Activated CD8-positive, alpha-beta T cell treated with anti-CD3 and anti-CD28 coated beads, Interleukin-2, amount 10 ng/mL, durations not matched to agents 7 days and 5 days (primary cell): ENCODE measurements at regions not wholly inside any gene's neighbourhood (a gene's known extent, or its start where the extent isn't known, plus 50 kb on each side); places are given as distances from the start of the nearest gene placed in this dataset.

Source experiments
- ATAC-seq: fragments of 150-1000 bp; cut with Tn5 transposase; one replicate; pipeline ENCODE4 v1.10.0; 2021; ENCODE audit warnings: moderate library complexity
- CTCF ChIA-PET: fragments of 350-600 bp; sonication (Branson Sonifier 250); formaldehyde crosslinking; loops from one replicate; lab custom pipeline; 2021; ENCODE audit warnings: antibody characterized with exemption; lab: Charles Lee
- POLR2A ChIA-PET: fragments of 350-600 bp; sonication (Branson Sonifier 250); formaldehyde crosslinking; loops from one replicate; lab custom pipeline; 2021; ENCODE audit warnings: antibody characterized with exemption; lab: Charles Lee
- DNase-seq: peaks from one replicate; pipeline ENCODE4 v3.0.0-alpha.2; 2020
- H3K27ac Mint-ChIP-seq: one replicate; pipeline ENCODE4 v1.8.0; 2021; ENCODE audit warnings: mild to moderate bottlenecking, mixed read lengths
- H3K27me3 Mint-ChIP-seq: one replicate; pipeline ENCODE4 v1.8.0; 2021; ENCODE audit warnings: low read depth, mixed read lengths
- H3K36me3 Mint-ChIP-seq: one replicate; pipeline ENCODE4 v1.8.0; 2021; ENCODE audit warnings: low read depth, mixed read lengths
- H3K4me1 Mint-ChIP-seq: one replicate; pipeline ENCODE4 v1.8.0; 2021; ENCODE audit warnings: low read depth, mixed read lengths
- H3K4me3 Mint-ChIP-seq: one replicate; pipeline ENCODE4 v1.8.0; 2021; ENCODE audit warnings: mild to moderate bottlenecking, mixed read lengths
- H3K9me3 Mint-ChIP-seq: one replicate; pipeline ENCODE4 v1.8.0; 2022; ENCODE audit warnings: mixed read lengths; ENCODE audit not compliant: insufficient read depth

GRCh38 chr9:20023210-20023905, 234.5 kb upstream of the SLC24A2 start:
- no peak overlapping the region for H3K4me3 Mint-ChIP-seq
- no peaks in the 10 kb centered on the region for H3K27me3 Mint-ChIP-seq
- POLR2A ChIA-PET = no interaction called here
- H3K36me3 Mint-ChIP-seq = peaks cover 3% of the 10 kb centered on the region
- no peaks in the 10 kb centered on the region for H3K9me3 Mint-ChIP-seq
- CTCF ChIA-PET = no interaction called here
- ATAC-seq (no peak), DNase-seq (no peak)
- no peak overlapping the region for H3K27ac Mint-ChIP-seq
- H3K4me1 Mint-ChIP-seq = no peaks in the 10 kb centered on the region

- no peak for ATAC-seq
- peaks cover 7% of the 10 kb centered on the region for H3K36me3 Mint-ChIP-seq
- CTCF ChIA-PET = no interaction called here
- H3K9me3 Mint-ChIP-seq = no peaks in the 10 kb centered on the region
- peaks cover 4% of the 10 kb centered on the region for H3K4me1 Mint-ChIP-seq
- no peak overlapping the region for H3K27ac Mint-ChIP-seq
- H3K27me3 Mint-ChIP-seq = no peaks in the 10 kb centered on the region
- H3K4me3 Mint-ChIP-seq = no peak overlapping the region
- no peak for DNase-seq
- POLR2A ChIA-PET = no interaction called here
Observed at GRCh38 chr9:20022410-20022809, 233.6 kb upstream of the SLC24A2 start.

- CTCF ChIA-PET = interaction anchor here (2.2 kb wide), 1 partner anchor 70 kb away, joined by 15 read pairs; no protein-coding TSS in a partner anchor
- ATAC-seq = peak; percentile 49
- POLR2A ChIA-PET = interaction anchor here (0.7 kb wide), 1 partner anchor 9 kb away, joined by 4 read pairs; no protein-coding TSS in a partner anchor
- H3K27me3 Mint-ChIP-seq = no peaks in the 10 kb centered on the region
- H3K36me3 Mint-ChIP-seq = peaks cover 30% of the 10 kb centered on the region
- peak overlapping the region; percentile 60 for H3K27ac Mint-ChIP-seq
- H3K9me3 Mint-ChIP-seq = peaks cover 23% of the 10 kb centered on the region
- DNase-seq = peak; percentile 34
- no peak overlapping the region for H3K4me3 Mint-ChIP-seq
- H3K4me1 Mint-ChIP-seq = peaks cover 33% of the 10 kb centered on the region
Observed at GRCh38 chr9:20016611-20017010, 227.8 kb upstream of the SLC24A2 start.

GRCh38 chr9:20015427-20015931, 226.6 kb upstream of the SLC24A2 start:
- ATAC-seq (peak; percentile 57), DNase-seq (peak; percentile 39)
- H3K27me3 Mint-ChIP-seq = no peaks in the 10 kb centered on the region
- CTCF ChIA-PET = interaction anchor here (0.7 to 2.2 kb wide), 9 partner anchors 10 to 359 kb away, joined by 3 to 15 read pairs (median 3); no protein-coding TSS in a partner anchor
- peaks cover 29% of the 10 kb centered on the region for H3K9me3 Mint-ChIP-seq
- H3K27ac Mint-ChIP-seq = peak overlapping the region; percentile 90
- POLR2A ChIA-PET = interaction anchor here (2.0 kb wide), 1 partner anchor 607 kb away, joined by 7 read pairs; the partner anchor contains the start of gene MLLT3
- no peak overlapping the region for H3K4me3 Mint-ChIP-seq
- H3K4me1 Mint-ChIP-seq = peaks cover 33% of the 10 kb centered on the region
- H3K36me3 Mint-ChIP-seq = peaks cover 36% of the 10 kb centered on the region

- ChIA-PET CTCF (interaction anchor here (1.0 kb wide), 1 partner anchor 67 kb away, joined by 3 read pairs; no protein-coding TSS in a partner anchor), POLR2A (interaction anchor here (2.0 kb wide), 1 partner anchor 608 kb away, joined by 7 read pairs; the partner anchor contains the start of gene MLLT3)
- no peak overlapping the region for H3K4me3 Mint-ChIP-seq
Observed at GRCh38 chr9:20014168-20014567, 225.3 kb upstream of the SLC24A2 start.

GRCh38 chr9:20012232-20012631, 223.4 kb upstream of the SLC24A2 start:
- DNase-seq (no peak), ATAC-seq (no peak)
- ChIA-PET POLR2A (no interaction called here), CTCF (no interaction called here)
- H3K4me1 Mint-ChIP-seq = peaks cover 40% of the 10 kb centered on the region
- no peak overlapping the region for H3K27ac Mint-ChIP-seq
- peaks cover 32% of the 10 kb centered on the region for H3K36me3 Mint-ChIP-seq
- H3K4me3 Mint-ChIP-seq = no peak overlapping the region
- H3K27me3 Mint-ChIP-seq = no peaks in the 10 kb centered on the region
- peaks cover 29% of the 10 kb centered on the region for H3K9me3 Mint-ChIP-seq

More at GRCh38 chr9:20014168-20014567, 225.3 kb upstream of the SLC24A2 start:
- Mint-ChIP-seq H3K27me3 (no peaks in the 10 kb centered on the region), H3K9me3 (peaks cover 29% of the 10 kb centered on the region), H3K36me3 (peaks cover 37% of the 10 kb centered on the region), H3K4me1 (peaks cover 41% of the 10 kb centered on the region), H3K27ac (peak overlapping the region; percentile 22)
- no peak for DNase-seq
- ATAC-seq = no peak

GRCh38 chr9:20009606-20010005, 220.8 kb upstream of the SLC24A2 start:
- peaks cover 21% of the 10 kb centered on the region for H3K4me1 Mint-ChIP-seq
- H3K27me3 Mint-ChIP-seq = no peaks in the 10 kb centered on the region
- ChIA-PET POLR2A (no interaction called here), CTCF (no interaction called here)
- H3K36me3 Mint-ChIP-seq = peaks cover 24% of the 10 kb centered on the region
- DNase-seq (no peak), ATAC-seq (no peak)
- H3K9me3 Mint-ChIP-seq = peaks cover 19% of the 10 kb centered on the region
- H3K4me3 Mint-ChIP-seq = no peak overlapping the region
- no peak overlapping the region for H3K27ac Mint-ChIP-seq

GRCh38 chr9:20002011-20002410, 213.2 kb upstream of the SLC24A2 start:
- peaks cover 15% of the 10 kb centered on the region for H3K9me3 Mint-ChIP-seq
- H3K27ac Mint-ChIP-seq = no peak overlapping the region
- ChIA-PET POLR2A (no interaction called here), CTCF (no interaction called here)
- H3K36me3 Mint-ChIP-seq = peaks cover 31% of the 10 kb centered on the region
- ATAC-seq = no peak
- H3K4me1 Mint-ChIP-seq = peaks cover 36% of the 10 kb centered on the region
- DNase-seq = no peak
- no peak overlapping the region for H3K4me3 Mint-ChIP-seq
- no peaks in the 10 kb centered on the region for H3K27me3 Mint-ChIP-seq

- no peak overlapping the region for H3K4me3 Mint-ChIP-seq
- ChIA-PET CTCF (interaction anchor here (2.2 kb wide), 1 partner anchor 54 kb away, joined by 12 read pairs; no protein-coding TSS in a partner anchor), POLR2A (interaction anchor here (0.7 kb wide), 1 partner anchor 579 kb away, joined by 3 read pairs; no protein-coding TSS in a partner anchor)
- peaks cover 19% of the 10 kb centered on the region for H3K9me3 Mint-ChIP-seq
- H3K4me1 Mint-ChIP-seq = peaks cover 42% of the 10 kb centered on the region
- no peaks in the 10 kb centered on the region for H3K27me3 Mint-ChIP-seq
- DNase-seq = no peak
- ATAC-seq = no peak
- no peak overlapping the region for H3K27ac Mint-ChIP-seq
- peaks cover 35% of the 10 kb centered on the region for H3K36me3 Mint-ChIP-seq
Observed at GRCh38 chr9:20001058-20001457, 212.2 kb upstream of the SLC24A2 start.

- ChIA-PET CTCF (interaction anchor here (0.9 to 2.2 kb wide), 10 partner anchors 16 to 942 kb away, joined by 3 to 12 read pairs (median 4); partner anchors contain the start of gene MLLT3), POLR2A (interaction anchor here (1.6 to 2.0 kb wide), 2 partner anchors 210 to 244 kb away, joined by 5 to 7 read pairs; no protein-coding TSS in a partner anchor)
- ATAC-seq = peak; percentile 88
- no peaks in the 10 kb centered on the region for H3K27me3 Mint-ChIP-seq
- H3K36me3 Mint-ChIP-seq = peaks cover 38% of the 10 kb centered on the region
- peaks cover 53% of the 10 kb centered on the region for H3K4me1 Mint-ChIP-seq
- DNase-seq = peak; percentile 76
- H3K4me3 Mint-ChIP-seq = peak overlapping the region; percentile 40
- H3K27ac Mint-ChIP-seq = peak overlapping the region; percentile 95
- H3K9me3 Mint-ChIP-seq = peaks cover 20% of the 10 kb centered on the region
Observed at GRCh38 chr9:19999491-20000057, 210.7 kb upstream of the SLC24A2 start.

- Mint-ChIP-seq H3K27me3 (no peaks in the 10 kb centered on the region), H3K9me3 (peaks cover 20% of the 10 kb centered on the region), H3K4me1 (peaks cover 57% of the 10 kb centered on the region), H3K36me3 (peaks cover 37% of the 10 kb centered on the region), H3K4me3 (peak overlapping the region; percentile 40), H3K27ac (peak overlapping the region; percentile 95)
- CTCF ChIA-PET = interaction anchor here (0.9 to 2.2 kb wide), 9 partner anchors 16 to 943 kb away, joined by 3 to 12 read pairs (median 4); partner anchors contain the start of gene MLLT3
- POLR2A ChIA-PET = interaction anchor here (1.0 to 2.0 kb wide), 3 partner anchors 210 to 623 kb away, joined by 3 to 7 read pairs (median 5); no protein-coding TSS in a partner anchor
- DNase-seq (no peak), ATAC-seq (no peak)
Observed at GRCh38 chr9:19998823-19999455, 210.1 kb upstream of the SLC24A2 start.
